H1 (cell line): ENCODE measurements at regions not wholly inside any gene's neighbourhood (a gene's known extent, or its start where the extent isn't known, plus 50 kb on each side); places are given as distances from the start of the nearest gene placed in this dataset.

Experiments used
- CTCF ChIA-PET: fragments of 300-600 bp; sonication (Branson Sonifier 250); formaldehyde crosslinking; loops from one replicate; lab custom pipeline; 2021; ENCODE audit not compliant: partially characterized antibody; lab: Charles Lee
- POLR2A ChIA-PET: fragments of 300-600 bp; sonication (Branson Sonifier 250); formaldehyde crosslinking; loops from one replicate; lab custom pipeline; 2021; ENCODE audit warnings: inconsistent platforms; ENCODE audit not compliant: partially characterized antibody; lab: Charles Lee
- DNase-seq, 2 experiments: peaks; one replicate each; pipeline versions ENCODE4 v3.0.0 to v3.0.0-alpha.2; 2010 to 2022; ENCODE audit warnings: low spot score in 2 of 2, low read depth in 1 of 2, mixed read lengths in 1 of 2
- FAIRE-seq: peaks from 2 replicates; lab custom pipeline; 2011; peaks lifted over from hg19 to GRCh38; lab: Jason Lieb, UNC
- H2AFZ ChIP-seq: 2 replicates; pipeline ENCODE4 v1.8.1; 2012; ENCODE audit warnings: low read length, inconsistent platforms
- H2AK5ac ChIP-seq: 2 replicates; pipeline ENCODE4 v1.6.1; 2013; ENCODE audit warnings: low read depth, low read length
- H2BK120ac ChIP-seq: replicated peaks from 2 replicates; pipeline ENCODE3; 2013; ENCODE audit warnings: low read depth, low read length, inconsistent platforms
- H2BK12ac ChIP-seq: 2 replicates; pipeline ENCODE4 v1.6.1; 2013; ENCODE audit warnings: low read depth, low read length
- H2BK15ac ChIP-seq: 2 replicates; pipeline ENCODE4 v1.6.1; 2013; ENCODE audit warnings: low read length
- H2BK20ac ChIP-seq: 2 replicates; pipeline ENCODE4 v1.6.1; 2013; ENCODE audit warnings: low read length
- H2BK5ac ChIP-seq: 2 replicates; pipeline ENCODE4 v1.6.1; 2013; ENCODE audit warnings: low read depth, low read length
- H3K14ac ChIP-seq: 2 replicates; pipeline ENCODE4 v1.6.1; 2013; ENCODE audit warnings: inconsistent platforms; ENCODE audit not compliant: insufficient read length
- H3K18ac ChIP-seq: 2 replicates; pipeline ENCODE4 v1.6.1; 2013; ENCODE audit warnings: low read length; ENCODE audit errors: extremely low read depth
- H3K23ac ChIP-seq: 2 replicates; pipeline ENCODE4 v1.6.1; 2013; ENCODE audit warnings: inconsistent platforms; ENCODE audit not compliant: insufficient read length
- H3K23me2 ChIP-seq: 2 replicates; pipeline ENCODE4 v1.6.1; 2013; ENCODE audit warnings: low read depth, low read length
- H3K27ac ChIP-seq: 2 replicates; pipeline ENCODE4 v1.6.1; 2011; ENCODE audit warnings: low read depth, low read length, inconsistent platforms
- H3K27me3 ChIP-seq, 4 experiments: replicated peaks in 1 of 4; 1 replicate in 1 of 4; 2 replicates in 3 of 4; pipeline versions ENCODE4 v1.6.1 to v1.8.1; 2011 to 2013; ENCODE audit warnings: low read length in 3 of 4, mild to moderate bottlenecking in 3 of 4, inconsistent platforms in 2 of 4, mixed read lengths in 2 of 4, moderate library complexity in 1 of 4; ENCODE audit not compliant: control insufficient read depth in 3 of 4, insufficient read depth in 3 of 4; ENCODE audit errors: extremely low read depth in 1 of 4
- H3K36me3 ChIP-seq, 4 experiments: 2 replicates each; pipeline versions ENCODE4 v1.6.1 to v1.8.1; 2011 to 2013; ENCODE audit warnings: mild to moderate bottlenecking in 4 of 4, low read length in 3 of 4, moderate library complexity in 2 of 4, control low read depth in 1 of 4, inconsistent platforms in 1 of 4; ENCODE audit not compliant: insufficient read depth in 4 of 4, control insufficient read depth in 2 of 4
- H3K4ac ChIP-seq: replicated peaks from 2 replicates; pipeline ENCODE3; 2013; ENCODE audit warnings: low read length, low read depth, mixed read lengths, inconsistent platforms; ENCODE audit not compliant: insufficient read length
- H3K4me1 ChIP-seq, 4 experiments: replicated peaks in 1 of 4; 1 replicate in 1 of 4; 2 replicates in 3 of 4; pipeline versions ENCODE4 v1.6.1 to v1.8.1; 2011 to 2013; ENCODE audit warnings: low read length in 3 of 4, inconsistent platforms in 2 of 4, mixed read lengths in 1 of 4; ENCODE audit not compliant: insufficient read depth in 4 of 4, control insufficient read depth in 3 of 4
- H3K4me2 ChIP-seq, 2 experiments: 2 replicates each; pipeline versions ENCODE4 v1.6.1 to v1.8.1; 2011 to 2013; ENCODE audit warnings: low read depth in 2 of 2, low read length in 2 of 2, control low read depth in 1 of 2, inconsistent platforms in 1 of 2, mild to moderate bottlenecking in 1 of 2; ENCODE audit not compliant: insufficient read depth in 1 of 2
- H3K4me3 ChIP-seq, 4 experiments: fragments of 200-600, 300-600 bp in 1 of 4; sonication (generic), shearing (Covaris generic), sonication (Bioruptor Twin) in 1 of 4; 2 replicates each; pipeline versions ENCODE4 v1.5.1 to v1.8.1; 2011 to 2016; ENCODE audit warnings: low read length in 4 of 4, low read depth in 3 of 4, control low read depth in 2 of 4, inconsistent platforms in 2 of 4, mild to moderate bottlenecking in 2 of 4, mixed read lengths in 1 of 4, moderate library complexity in 1 of 4; ENCODE audit not compliant: insufficient read depth in 2 of 4; ENCODE audit errors: extremely low read depth in 1 of 4
- H3K56ac ChIP-seq: replicated peaks from 2 replicates; pipeline ENCODE3; 2013; ENCODE audit warnings: low read depth, mild to moderate bottlenecking, mixed read lengths, low read length, inconsistent platforms; ENCODE audit not compliant: insufficient read length
- H3K79me1 ChIP-seq: 2 replicates; pipeline ENCODE4 v1.6.1; 2013; ENCODE audit warnings: low read depth, low read length, control low read depth
- H3K79me2 ChIP-seq, 2 experiments: 2 replicates each; pipeline versions ENCODE4 v1.6.1 to v1.8.1; 2012 to 2013; ENCODE audit warnings: low read length in 2 of 2, mild to moderate bottlenecking in 2 of 2, inconsistent platforms in 1 of 2; ENCODE audit not compliant: insufficient read depth in 2 of 2, control insufficient read depth in 1 of 2
- H3K9ac ChIP-seq, 4 experiments: replicated peaks in 1 of 4; 1 replicate in 1 of 4; 2 replicates in 3 of 4; pipeline versions ENCODE4 v1.6.1 to v1.8.1; 2011 to 2013; ENCODE audit warnings: low read depth in 3 of 4, low read length in 3 of 4, control low read depth in 2 of 4, mild to moderate bottlenecking in 2 of 4, moderate library complexity in 2 of 4, inconsistent platforms in 1 of 4; ENCODE audit errors: extremely low read depth in 1 of 4
- H3K9me3 ChIP-seq, 2 experiments: 2 replicates each; pipeline versions ENCODE4 v1.6.1 to v1.8.1; 2012 to 2013; ENCODE audit warnings: mild to moderate bottlenecking in 2 of 2, moderate library complexity in 2 of 2, control low read depth in 1 of 2, inconsistent platforms in 1 of 2, low read depth in 1 of 2, low read length in 1 of 2, mixed read lengths in 1 of 2; ENCODE audit not compliant: insufficient read depth in 2 of 2
- H4K20me1 ChIP-seq, 2 experiments: replicated peaks in 1 of 2; 2 replicates each; pipeline versions ENCODE3 to v1.8.1; 2011 to 2013; ENCODE audit warnings: inconsistent platforms in 2 of 2, low read length in 2 of 2, mild to moderate bottlenecking in 1 of 2; ENCODE audit not compliant: insufficient read depth in 2 of 2, control insufficient read depth in 1 of 2
- H4K5ac ChIP-seq: 2 replicates; pipeline ENCODE4 v1.6.1; 2013; ENCODE audit warnings: low read length, low read depth, mixed read lengths, inconsistent platforms; ENCODE audit not compliant: insufficient read length
- H4K8ac ChIP-seq: 2 replicates; pipeline ENCODE4 v1.8.0; 2013; ENCODE audit warnings: mild to moderate bottlenecking, moderate library complexity, low read length, inconsistent platforms; ENCODE audit not compliant: insufficient read depth; ENCODE audit errors: extremely low read depth
- H4K91ac ChIP-seq: replicated peaks from 2 replicates; pipeline ENCODE3; 2013; ENCODE audit warnings: low read length, mixed read lengths, inconsistent platforms; ENCODE audit not compliant: insufficient read length
- BCL11A ChIP-seq, 2 experiments: IDR thresholded peaks; one replicate each; pipeline ENCODE4 v1.6.1; 2011; ENCODE audit warnings: low read depth in 2 of 2, low read length in 2 of 2, mild to moderate bottlenecking in 2 of 2
- CEBPB ChIP-seq: IDR thresholded peaks from 2 replicates; pipeline ENCODE4 v1.6.1; 2012; ENCODE audit warnings: low read depth, low read length
- CHD1 ChIP-seq: IDR thresholded peaks from 2 replicates; pipeline ENCODE4 v1.6.1; 2012; ENCODE audit warnings: low read depth, low read length, improper control_type of control experiment
- EP300 ChIP-seq, 2 experiments: IDR thresholded peaks; 1 replicate in 1 of 2; 2 replicates in 1 of 2; pipeline ENCODE4 v1.6.1; 2011 to 2012; ENCODE audit warnings: low read depth in 2 of 2, low read length in 2 of 2, mild to moderate bottlenecking in 2 of 2, borderline replicate concordance in 1 of 2, inconsistent platforms in 1 of 2, moderate library complexity in 1 of 2
- FOSL1 ChIP-seq: IDR thresholded peaks from 2 replicates; pipeline ENCODE4 v1.6.1; 2011; ENCODE audit warnings: mild to moderate bottlenecking, low read depth, low read length, moderate library complexity; ENCODE audit not compliant: insufficient read depth
- JUN ChIP-seq: IDR thresholded peaks from 2 replicates; pipeline ENCODE4 v1.6.1; 2011; ENCODE audit warnings: low read depth, mild to moderate bottlenecking, improper control_type of control experiment, low read length
- JUND ChIP-seq: IDR thresholded peaks from 2 replicates; pipeline ENCODE4 v1.6.1; 2011; ENCODE audit warnings: mild to moderate bottlenecking, improper control_type of control experiment, low read length
- KDM5A ChIP-seq: fragments of 200-600 bp; IDR thresholded peaks from 2 replicates; pipeline ENCODE4 v1.7.1; 2012; ENCODE audit warnings: mild to moderate bottlenecking, low read length, inconsistent platforms, mixed read lengths
- POLR2A ChIP-seq, 2 experiments: IDR thresholded peaks; 1 replicate in 1 of 2; 2 replicates in 1 of 2; pipeline ENCODE4 v1.6.1; 2011; ENCODE audit warnings: low read depth in 2 of 2, low read length in 2 of 2, mild to moderate bottlenecking in 2 of 2; ENCODE audit errors: control extremely low read depth in 1 of 2
- RAD21 ChIP-seq, 2 experiments: IDR thresholded peaks in 1 of 2; conservative IDR thresholded peaks in 1 of 2; 2 replicates each; pipeline ENCODE4 v1.6.1; 2011; ENCODE audit warnings: low read depth in 2 of 2, low read length in 2 of 2, improper control_type of control experiment in 1 of 2, inconsistent platforms in 1 of 2, mild to moderate bottlenecking in 1 of 2, moderate library complexity in 1 of 2
- RXRA ChIP-seq: IDR thresholded peaks from 2 replicates; pipeline ENCODE4 v1.6.1; 2011; ENCODE audit warnings: low read depth, mild to moderate bottlenecking, low read length, moderate library complexity; ENCODE audit not compliant: insufficient read depth
- SIN3A ChIP-seq, 2 experiments: IDR thresholded peaks in 1 of 2; conservative IDR thresholded peaks in 1 of 2; 2 replicates each; pipeline ENCODE4 v1.6.1; 2011 to 2012; ENCODE audit warnings: low read length in 2 of 2, improper control_type of control experiment in 1 of 2, low read depth in 1 of 2, mild to moderate bottlenecking in 1 of 2
- SIRT6 ChIP-seq: IDR thresholded peaks from one replicate; pipeline ENCODE4 v1.7.1; 2012; ENCODE audit warnings: low read length, inconsistent platforms
- YY1 ChIP-seq: IDR thresholded peaks from 2 replicates; pipeline ENCODE4 v1.6.1; 2011; ENCODE audit warnings: low read depth, mild to moderate bottlenecking, low read length
- WGBS, 2 experiments: shearing (Covaris generic) in 1 of 2; methylation state at CpG; one replicate each; pipeline versions ENCODE4 v1.1.6 to v1.1.7; 2013 to 2015; ENCODE audit warnings: low lambda C conversion rate in 2 of 2, mixed read lengths in 2 of 2, inconsistent platforms in 1 of 2, low coverage in 1 of 2, missing lambda C conversion rate in 1 of 2; ENCODE audit not compliant: insufficient replicate concordance in 2 of 2, insufficient coverage in 1 of 2, insufficient read length in 1 of 2; ENCODE audit errors: extremely low coverage in 1 of 2, missing lambda C conversion rate in 1 of 2; 5-methylcytosine and 5-hydroxymethylcytosine counted together
- TF ChIP-seq, protein P1 (sequence below): IDR thresholded peaks from 2 replicates; pipeline ENCODE4 v1.6.1; 2012; ENCODE audit warnings: inconsistent platforms

DNA sequence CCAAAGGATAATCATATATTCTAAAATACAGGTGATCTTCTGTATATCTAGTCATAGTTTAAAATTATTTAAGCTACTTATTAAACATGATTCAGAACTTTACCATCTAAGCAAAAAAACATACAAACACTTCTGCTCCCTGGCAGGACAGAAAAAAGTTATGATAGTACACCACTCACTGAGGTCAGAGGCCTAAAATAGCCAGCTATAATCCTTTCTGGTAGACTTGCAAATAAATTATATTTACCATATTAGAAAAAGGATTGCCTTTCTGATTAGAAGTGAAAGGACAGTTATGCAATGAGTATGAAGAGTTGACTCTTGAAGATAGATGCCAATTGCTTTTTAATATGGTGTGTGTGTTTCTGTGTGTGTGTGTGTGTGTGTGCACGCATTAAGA lies 207.4 kb downstream of the BMP2 start:
- Histone ChIP-seq H2BK20ac (no peak overlapping the region), H3K9ac (no peak overlapping the region), H2AFZ (no peak overlapping the region), H3K79me2 (no peaks in the 10 kb centered on the region), H2AK5ac (no peak overlapping the region), H3K56ac (no peak overlapping the region), H2BK5ac (no peak overlapping the region), H3K4ac (no peak overlapping the region), H2BK120ac (no peak overlapping the region), H4K8ac (no peak overlapping the region), H2BK12ac (no peak overlapping the region), H3K4me3 (no peak overlapping the region), H3K9me3 (no peaks in the 10 kb centered on the region), H3K18ac (no peak overlapping the region), H3K14ac (no peak overlapping the region), H3K4me2 (no peak overlapping the region), H3K36me3 (no peaks in the 10 kb centered on the region), H3K27ac (no peak overlapping the region), H3K4me1 (no peaks in the 10 kb centered on the region), H3K27me3 (no peaks in the 10 kb centered on the region), H4K91ac (no peak overlapping the region), H3K79me1 (no peaks in the 10 kb centered on the region), H4K20me1 (no peaks in the 10 kb centered on the region), H2BK15ac (no peak overlapping the region), H3K23ac (no peak overlapping the region), H3K23me2 (no peaks in the 10 kb centered on the region), H4K5ac (no peak overlapping the region)
- DNase-seq = no peak
- FAIRE-seq = no peak
- POLR2A ChIA-PET = no interaction called here
- WGBS, 2 experiments = 94% methylated on average over 1 of the region's 1 CpG; no CpG with 5 or more reads in 1 of the 2 experiments
- CTCF ChIA-PET = interaction anchor here (0.7 kb wide), 1 partner anchor 308 kb away, joined by 3 read pairs; no protein-coding TSS in a partner anchor
- TF ChIP-seq SIRT6 = no peak
- TF ChIP-seq BCL11A (IDR thresholded peaks at IDR 0.05; ENCODE audit: low read depth in 2 of 2, low read length in 2 of 2) = no peak
- TF ChIP-seq RXRA = no peak
- TF ChIP-seq FOSL1 = no peak
- TF ChIP-seq, protein P1, sequence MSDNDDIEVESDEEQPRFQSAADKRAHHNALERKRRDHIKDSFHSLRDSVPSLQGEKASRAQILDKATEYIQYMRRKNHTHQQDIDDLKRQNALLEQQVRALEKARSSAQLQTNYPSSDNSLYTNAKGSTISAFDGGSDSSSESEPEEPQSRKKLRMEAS = no peak
- no peak for TF ChIP-seq POLR2A (IDR thresholded peaks at IDR 0.05; ENCODE audit: control extremely low read depth in 1 of 2, low read depth in 2 of 2, low read length in 2 of 2)
- no peak for TF ChIP-seq JUND
- TF ChIP-seq RAD21 (IDR thresholded peaks at IDR 0.05 in 1 of 2, conservative IDR thresholded peaks at IDR 0.05 in 1 of 2; ENCODE audit: low read depth in 2 of 2, low read length in 2 of 2) = no peak
- no peak for TF ChIP-seq KDM5A
- TF ChIP-seq JUN = no peak
- no peak for TF ChIP-seq EP300 (IDR thresholded peaks at IDR 0.05; ENCODE audit: borderline replicate concordance in 1 of 2, low read depth in 2 of 2, low read length in 2 of 2)
- TF ChIP-seq SIN3A (conservative IDR thresholded peaks at IDR 0.05 in 1 of 2, IDR thresholded peaks at IDR 0.05 in 1 of 2; ENCODE audit: low read depth in 1 of 2, low read length in 2 of 2) = no peak
- no peak for TF ChIP-seq CHD1
- no peak for TF ChIP-seq CEBPB
- no peak for TF ChIP-seq YY1
